CD4-positive, alpha-beta T cell (primary cell): ENCODE measurements at regions not wholly inside any gene's neighbourhood (a gene's known extent, or its start where the extent isn't known, plus 50 kb on each side); places are given as distances from the start of the nearest gene placed in this dataset.
"Not testable (repeated sequence)": the region's sequence is repeated elsewhere in the genome, so short reads cannot be mapped to it uniquely, and the experiment has no call there.

Experiments
- ATAC-seq: fragments of 200-7000 bp; cut with Tn5 transposase; one replicate; pipeline ENCODE4 v1.10.0; 2022; ENCODE audit warnings: mild to moderate bottlenecking; ENCODE audit not compliant: poor library complexity
- CTCF ChIA-PET: fragments of 350-600 bp; sonication (Branson Sonifier 250); formaldehyde crosslinking; loops from one replicate; lab custom pipeline; 2021; ENCODE audit warnings: antibody characterized with exemption, inconsistent platforms; lab: Charles Lee
- POLR2A ChIA-PET: fragments of 350-600 bp; sonication (Branson Sonifier 250); formaldehyde crosslinking; loops from one replicate; lab custom pipeline; 2021; ENCODE audit warnings: antibody characterized with exemption, inconsistent platforms; lab: Charles Lee
- DNase-seq, 14 experiments: peaks; one replicate each; pipeline ENCODE4 v3.0.0-alpha.2; 2013 to 2020; ENCODE audit warnings: mixed read lengths in 2 of 14
- H3K27ac ChIP-seq, 2 donors: one replicate each; pipeline versions ENCODE4 v1.5.1 to v1.7.0; 2013; ENCODE audit warnings: low read length in 2 of 2, low read depth in 1 of 2, mild to moderate bottlenecking in 1 of 2
- H3K27me3 ChIP-seq, 2 experiments: 1 replicate in 1 of 2; 2 replicates in 1 of 2; pipeline versions ENCODE4 v1.6.1 to v1.7.0; 2013; ENCODE audit warnings: low read length in 2 of 2, control low read depth in 1 of 2, mild to moderate bottlenecking in 1 of 2, moderate library complexity in 1 of 2; ENCODE audit not compliant: insufficient read depth in 2 of 2, control insufficient read depth in 1 of 2
- H3K36me3 ChIP-seq: one replicate; pipeline ENCODE4 v1.6.1; 2013; ENCODE audit warnings: low read length, control low read depth; ENCODE audit not compliant: insufficient read depth
- H3K4me1 ChIP-seq: one replicate; pipeline ENCODE4 v1.6.1; 2013; ENCODE audit warnings: low read length, control low read depth; ENCODE audit not compliant: insufficient read depth
- H3K4me3 ChIP-seq: one replicate; pipeline ENCODE4 v1.5.1; 2013; ENCODE audit warnings: mild to moderate bottlenecking, low read length, moderate library complexity
- H3K9me3 ChIP-seq, 2 experiments: 1 replicate in 1 of 2; 2 replicates in 1 of 2; pipeline versions ENCODE4 v1.6.1 to v1.7.0; 2013; ENCODE audit warnings: low read length in 2 of 2, mild to moderate bottlenecking in 2 of 2, control low read depth in 1 of 2, moderate library complexity in 1 of 2; ENCODE audit not compliant: control insufficient read depth in 1 of 2, insufficient read depth in 1 of 2
- H3K27ac Mint-ChIP-seq: one replicate; pipeline ENCODE4 v1.8.0; 2020; ENCODE audit warnings: mixed read lengths
- H3K27me3 Mint-ChIP-seq: one replicate; pipeline ENCODE4 v1.8.0; 2021; ENCODE audit warnings: mixed read lengths
- H3K36me3 Mint-ChIP-seq: one replicate; pipeline ENCODE4 v1.8.0; 2021; ENCODE audit warnings: low read depth, mixed read lengths
- H3K4me1 Mint-ChIP-seq: one replicate; pipeline ENCODE4 v1.8.0; 2021; ENCODE audit warnings: low read depth, mixed read lengths
- H3K4me3 Mint-ChIP-seq: one replicate; pipeline ENCODE4 v1.8.0; 2020; ENCODE audit warnings: mild to moderate bottlenecking, mixed read lengths
- H3K9me3 Mint-ChIP-seq: one replicate; pipeline ENCODE4 v1.8.0; 2020; ENCODE audit warnings: mixed read lengths
- intact Hi-C, 2 experiments: fragments of 100-400 bp; cut with DNase I in 1 of 2; cut with micrococcal nuclease in 1 of 2; formaldehyde crosslinking; loops; one replicate each; pipeline versions ENCODE4 v1.15.1 to v1.9.0; 2023 to 2025; cut with DNase I, micrococcal nuclease
- TF ChIP-seq, protein P1 (sequence below): fragments of 200-600 bp; IDR thresholded peaks from one replicate; pipeline ENCODE4 v1.8.0; 2022; ENCODE audit warnings: antibody characterized with exemption, mild to moderate bottlenecking

DNA sequence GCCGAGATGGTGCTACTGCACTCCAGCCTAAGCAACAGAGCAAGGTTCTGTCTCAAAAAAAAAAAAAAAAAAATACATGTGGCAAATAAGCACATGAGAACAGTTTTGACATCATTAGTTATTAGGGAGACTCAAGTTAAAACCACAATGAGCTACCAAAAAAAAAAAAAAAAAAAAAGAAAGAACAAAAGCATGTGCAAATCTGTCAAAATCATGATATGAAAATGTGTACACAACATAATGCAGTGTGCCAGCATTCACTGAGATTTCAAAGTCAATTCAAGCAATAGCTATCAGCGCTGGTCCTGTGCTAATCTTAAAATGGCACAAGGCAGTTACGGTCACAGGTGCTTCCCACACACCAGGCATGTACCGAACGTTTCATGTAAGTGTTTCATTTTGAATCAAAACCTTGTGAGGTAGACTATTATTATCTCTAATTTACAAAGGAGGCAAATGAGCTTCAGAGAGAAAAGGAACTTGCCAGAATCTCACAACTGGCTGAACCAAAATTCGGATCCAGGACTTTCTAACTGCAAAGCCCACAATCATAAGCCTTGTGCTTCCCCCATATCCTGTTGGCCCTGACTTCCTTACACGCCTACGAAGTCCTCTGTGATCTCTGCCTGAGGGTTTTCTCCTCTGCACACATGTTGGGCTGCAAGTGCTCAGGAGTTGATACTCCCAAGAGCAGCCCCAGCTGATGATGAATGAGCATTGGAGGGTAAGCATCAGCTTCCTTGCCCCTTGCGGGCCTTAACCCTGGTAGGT, 200.1 kb upstream of the PROK2 start:
- Histone ChIP-seq H3K9me3 (no peaks in the 10 kb centered on the region), H3K27me3 (no peaks in the 10 kb centered on the region), H3K36me3 (no peaks in the 10 kb centered on the region), H3K4me3 (no peak overlapping the region), H3K27ac (no peak overlapping the region), H3K4me1 (peaks cover 8% of the 10 kb centered on the region)
- H3K9me3 Mint-ChIP-seq = no peaks in the 10 kb centered on the region
- ATAC-seq = peak; percentile 24
- H3K4me3 Mint-ChIP-seq = peak overlapping the region; percentile 79
- intact Hi-C loops = no loop called here
- ChIA-PET POLR2A (no interaction called here), CTCF (interaction anchor here (0.6 to 0.7 kb wide), 2 partner anchors 19 to 1973 kb away, joined by 3 to 4 read pairs; no protein-coding TSS in a partner anchor)
- H3K27ac Mint-ChIP-seq = no peak overlapping the region
- TF ChIP-seq, protein P1, sequence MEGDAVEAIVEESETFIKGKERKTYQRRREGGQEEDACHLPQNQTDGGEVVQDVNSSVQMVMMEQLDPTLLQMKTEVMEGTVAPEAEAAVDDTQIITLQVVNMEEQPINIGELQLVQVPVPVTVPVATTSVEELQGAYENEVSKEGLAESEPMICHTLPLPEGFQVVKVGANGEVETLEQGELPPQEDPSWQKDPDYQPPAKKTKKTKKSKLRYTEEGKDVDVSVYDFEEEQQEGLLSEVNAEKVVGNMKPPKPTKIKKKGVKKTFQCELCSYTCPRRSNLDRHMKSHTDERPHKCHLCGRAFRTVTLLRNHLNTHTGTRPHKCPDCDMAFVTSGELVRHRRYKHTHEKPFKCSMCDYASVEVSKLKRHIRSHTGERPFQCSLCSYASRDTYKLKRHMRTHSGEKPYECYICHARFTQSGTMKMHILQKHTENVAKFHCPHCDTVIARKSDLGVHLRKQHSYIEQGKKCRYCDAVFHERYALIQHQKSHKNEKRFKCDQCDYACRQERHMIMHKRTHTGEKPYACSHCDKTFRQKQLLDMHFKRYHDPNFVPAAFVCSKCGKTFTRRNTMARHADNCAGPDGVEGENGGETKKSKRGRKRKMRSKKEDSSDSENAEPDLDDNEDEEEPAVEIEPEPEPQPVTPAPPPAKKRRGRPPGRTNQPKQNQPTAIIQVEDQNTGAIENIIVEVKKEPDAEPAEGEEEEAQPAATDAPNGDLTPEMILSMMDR = no peak
- peaks cover 14% of the 10 kb centered on the region for H3K4me1 Mint-ChIP-seq
- H3K36me3 Mint-ChIP-seq = no peaks in the 10 kb centered on the region
- peak in 1 of 14 experiments; percentile 26 for DNase-seq
- no peaks in the 10 kb centered on the region for H3K27me3 Mint-ChIP-seq

DNA sequence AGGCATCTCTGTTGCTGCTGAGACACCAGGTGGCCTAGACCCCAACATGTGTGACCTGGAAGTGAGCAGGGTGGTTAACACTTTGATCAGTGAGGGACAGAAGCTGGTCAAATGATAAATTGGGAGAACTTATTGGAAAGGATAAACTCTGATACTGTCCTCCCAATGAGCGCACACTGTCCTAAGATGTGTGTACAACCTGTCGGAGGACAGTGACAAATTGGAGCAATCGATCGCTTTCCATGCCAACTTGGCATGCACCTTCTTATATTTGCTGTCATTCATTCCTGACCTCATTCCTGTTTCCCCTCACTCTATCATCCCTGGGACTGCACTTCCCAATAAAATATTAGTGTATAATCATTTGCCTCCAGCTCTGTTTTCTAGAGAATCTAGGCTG, 198.7 kb upstream of the PROK2 start:
- TF ChIP-seq, protein P1 = no peak
- no peak for DNase-seq
- no peaks in the 10 kb centered on the region for H3K36me3 ChIP-seq
- CTCF ChIA-PET = no interaction called here
- H3K27me3 Mint-ChIP-seq = no peaks in the 10 kb centered on the region
- no peak overlapping the region for H3K4me3 Mint-ChIP-seq
- intact Hi-C loops = no loop called here
- peaks cover 8% of the 10 kb centered on the region for H3K4me1 ChIP-seq
- no peak overlapping the region for H3K27ac Mint-ChIP-seq
- no peaks in the 10 kb centered on the region for H3K27me3 ChIP-seq
- H3K4me1 Mint-ChIP-seq = peaks cover 14% of the 10 kb centered on the region
- H3K27ac ChIP-seq = no peak overlapping the region
- no peaks in the 10 kb centered on the region for H3K9me3 Mint-ChIP-seq
- H3K36me3 Mint-ChIP-seq = no peaks in the 10 kb centered on the region
- no peak overlapping the region for H3K4me3 ChIP-seq
- POLR2A ChIA-PET = no interaction called here
- no peak for ATAC-seq
- no peaks in the 10 kb centered on the region for H3K9me3 ChIP-seq

DNA sequence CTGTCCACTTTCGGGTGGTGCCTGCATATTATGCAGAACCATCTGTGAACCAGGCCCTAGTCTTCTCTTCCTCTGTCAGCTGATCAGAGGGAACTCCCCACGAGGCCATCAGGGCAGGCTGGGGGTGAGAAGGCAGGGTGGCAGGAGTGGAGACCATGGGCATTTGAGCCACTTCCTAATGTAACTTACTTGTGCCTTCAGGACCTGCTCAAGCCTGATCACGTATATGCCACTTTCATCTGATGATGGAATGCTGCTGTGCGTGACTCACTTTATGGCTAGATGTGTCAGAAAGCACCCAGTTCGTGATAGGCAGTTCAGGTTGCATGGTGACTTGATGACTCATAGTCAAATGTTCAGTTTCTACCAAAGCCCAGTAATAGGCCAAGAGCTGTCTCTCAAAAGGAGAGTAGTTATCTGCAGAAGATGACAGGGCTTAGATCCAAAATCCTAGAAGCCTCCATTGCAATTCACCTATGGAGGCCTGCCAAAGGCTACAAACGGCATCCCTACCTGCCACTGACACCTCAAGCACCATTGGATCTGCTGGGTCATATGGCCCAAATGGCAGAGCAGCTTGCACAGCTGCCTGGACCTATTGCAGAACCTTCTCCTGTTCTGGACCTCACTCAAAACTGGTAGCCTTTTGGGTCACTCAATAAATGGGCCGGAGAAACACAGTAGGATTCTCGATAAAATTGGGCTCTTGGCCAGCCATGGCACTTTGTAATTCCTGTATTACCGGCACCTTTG, 197.7 kb upstream of the PROK2 start:
- ATAC-seq, CTCF ChIA-PET, H3K4me3 ChIP-seq, H3K9me3 ChIP-seq, H3K36me3 Mint-ChIP-seq, intact Hi-C loops, H3K4me1 ChIP-seq, H3K27ac Mint-ChIP-seq, H3K27me3 Mint-ChIP-seq, H3K9me3 Mint-ChIP-seq, H3K4me1 Mint-ChIP-seq, H3K27ac ChIP-seq, H3K4me3 Mint-ChIP-seq, H3K27me3 ChIP-seq, H3K36me3 ChIP-seq, POLR2A ChIA-PET: not testable (repeated sequence)
- peak in 2 of 14 experiments; percentile 55 to 70 for DNase-seq
